DMS 273 (cell line): ENCODE measurements at regions not wholly inside any gene's neighbourhood (a gene's known extent, or its start where the extent isn't known, plus 50 kb on each side); places are given as distances from the start of the nearest gene placed in this dataset.

ENCODE experiments used
- DNase-seq: peaks from one replicate; lab custom pipeline; 2025; ENCODE audit not compliant: unreplicated experiment; lab: John Stamatoyannopoulos, UW

DNA sequence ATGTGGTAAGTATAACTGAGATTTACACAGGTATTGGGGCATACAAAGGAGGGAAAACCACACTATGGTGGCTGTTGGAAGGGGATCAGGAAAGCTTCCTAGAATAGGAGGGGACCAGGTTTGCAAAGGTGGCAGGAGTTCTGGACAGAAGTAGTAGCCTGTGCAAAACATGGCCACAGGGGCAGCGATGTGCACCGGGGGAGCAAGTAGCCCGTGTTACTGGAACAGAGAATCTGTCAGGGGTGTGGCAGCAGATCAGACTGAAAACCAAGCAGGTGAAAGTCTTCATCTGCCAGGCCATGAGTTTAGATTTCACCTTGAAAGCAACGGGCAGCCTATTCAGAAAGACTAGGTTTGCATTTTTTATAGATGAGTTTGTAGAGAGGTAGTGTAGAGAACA is 182.3 kb upstream of the LPP start:
- no peak for DNase-seq

DNA sequence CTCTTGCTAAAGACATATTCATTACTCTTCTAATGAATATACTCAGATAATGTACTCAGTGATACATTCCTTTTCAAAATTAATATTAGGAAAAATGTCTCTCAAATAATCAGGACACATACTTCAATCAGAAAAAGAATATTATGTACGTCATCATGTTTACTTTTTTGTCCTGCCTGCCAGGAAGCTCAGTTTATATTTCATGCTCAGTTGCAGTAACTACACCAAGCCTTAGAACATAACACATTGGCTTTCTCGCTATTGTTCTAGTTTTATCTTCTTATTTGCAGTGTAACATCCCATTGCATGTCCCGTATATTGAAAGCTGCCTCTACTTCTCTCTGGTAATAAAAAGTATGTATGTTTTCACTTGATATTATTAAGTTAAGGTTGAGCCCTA is 181.5 kb upstream of the LPP start:
- no peak for DNase-seq

DNA sequence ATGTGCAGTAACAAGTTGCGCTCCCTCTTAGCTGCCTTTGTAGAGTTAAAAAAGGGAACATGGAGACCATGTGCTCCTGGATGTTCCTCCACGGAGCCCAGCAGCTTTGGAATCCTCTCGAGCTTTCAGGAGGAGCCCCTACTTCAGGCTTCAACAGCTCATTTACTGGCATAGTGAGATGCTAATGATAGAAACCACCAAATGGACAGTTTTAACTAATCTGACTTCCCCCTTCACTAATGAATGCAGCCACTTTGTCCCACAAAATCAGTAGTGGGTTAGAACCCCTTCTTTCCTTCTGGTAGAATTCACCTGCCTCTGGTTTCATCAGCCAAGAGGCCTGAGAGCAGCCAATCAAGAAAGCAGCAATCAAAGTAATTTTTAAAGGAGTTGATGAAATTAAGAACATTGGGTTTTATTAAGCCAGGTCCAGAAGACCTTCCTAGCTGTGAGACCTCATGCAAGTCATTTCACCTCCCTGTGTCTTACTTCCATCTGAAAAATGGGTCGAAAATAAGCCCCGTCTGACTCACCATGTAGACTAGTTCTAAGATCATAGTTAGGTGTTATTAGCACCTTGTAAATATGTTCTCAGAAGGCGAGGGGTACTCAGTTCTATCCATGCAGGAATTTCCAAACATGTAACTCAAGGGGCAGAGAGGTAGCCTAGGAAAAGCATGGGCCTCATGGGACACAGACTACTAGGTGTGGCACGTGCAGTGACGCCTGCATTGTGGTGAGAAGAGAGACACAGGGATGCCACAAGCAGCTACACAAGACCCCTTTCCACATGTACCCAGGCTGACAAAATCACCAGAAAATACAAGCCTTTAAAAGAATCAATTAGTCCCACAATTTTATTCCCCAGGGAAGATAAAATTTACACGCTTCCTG is 179.7 kb upstream of the LPP start:
- no peak for DNase-seq

DNA sequence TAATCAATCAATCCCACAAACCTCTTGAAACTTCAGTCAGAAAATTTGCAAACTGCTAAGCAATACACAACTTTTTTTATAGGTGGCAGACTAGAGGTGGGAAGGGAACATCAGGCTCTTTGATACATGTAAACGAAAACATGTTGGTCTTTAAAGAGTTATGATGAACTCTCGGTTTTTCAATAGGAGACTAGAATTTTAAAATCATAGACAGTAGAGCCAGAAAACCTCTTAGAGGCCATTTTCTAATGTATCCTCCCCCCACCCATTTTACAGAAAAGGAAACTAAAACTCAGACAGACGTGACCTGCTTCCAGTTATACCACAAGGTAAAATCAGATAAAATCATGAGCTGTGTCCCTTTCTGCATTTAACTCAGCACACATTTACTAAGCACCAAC is 179.1 kb upstream of the LPP start:
- DNase-seq: no peak

DNA sequence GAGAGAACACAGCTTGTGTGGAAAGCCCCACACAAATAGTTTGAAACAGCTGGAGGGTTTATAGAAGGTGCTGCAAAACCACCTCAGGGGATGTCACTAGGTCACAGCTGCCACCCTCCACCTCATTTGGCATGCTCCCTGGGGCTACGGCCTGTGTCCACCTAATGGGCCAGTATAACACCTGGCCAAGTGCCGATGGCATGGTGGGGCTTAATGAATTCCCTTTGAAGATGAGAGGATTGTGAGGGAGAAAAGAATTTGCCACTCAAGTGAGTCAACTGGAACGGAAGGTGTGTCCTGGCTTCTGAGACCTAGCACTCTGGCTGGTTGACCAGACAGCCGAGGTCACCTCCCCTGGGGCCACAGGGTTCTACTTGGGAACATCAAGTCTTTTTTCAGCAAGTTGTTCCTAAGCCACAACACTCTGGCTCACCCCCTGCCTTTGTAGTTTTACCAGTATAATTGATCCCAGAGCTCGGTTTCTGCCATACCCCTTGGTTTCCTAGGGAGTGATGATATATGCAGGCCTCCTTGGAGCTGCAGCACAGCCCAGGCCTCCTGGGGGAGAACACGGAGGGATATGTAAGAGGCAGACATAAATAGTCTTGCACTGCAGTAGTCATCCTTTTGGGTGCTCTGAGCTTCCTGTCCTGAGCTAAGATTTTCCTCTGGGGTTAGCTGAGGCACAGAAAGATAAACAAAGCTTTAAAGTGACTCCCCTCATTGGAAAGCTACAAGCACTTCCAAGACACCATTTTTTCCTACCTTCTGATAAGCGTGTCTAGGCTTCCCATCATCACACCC is 178.2 kb upstream of the LPP start:
- no peak for DNase-seq

DNA sequence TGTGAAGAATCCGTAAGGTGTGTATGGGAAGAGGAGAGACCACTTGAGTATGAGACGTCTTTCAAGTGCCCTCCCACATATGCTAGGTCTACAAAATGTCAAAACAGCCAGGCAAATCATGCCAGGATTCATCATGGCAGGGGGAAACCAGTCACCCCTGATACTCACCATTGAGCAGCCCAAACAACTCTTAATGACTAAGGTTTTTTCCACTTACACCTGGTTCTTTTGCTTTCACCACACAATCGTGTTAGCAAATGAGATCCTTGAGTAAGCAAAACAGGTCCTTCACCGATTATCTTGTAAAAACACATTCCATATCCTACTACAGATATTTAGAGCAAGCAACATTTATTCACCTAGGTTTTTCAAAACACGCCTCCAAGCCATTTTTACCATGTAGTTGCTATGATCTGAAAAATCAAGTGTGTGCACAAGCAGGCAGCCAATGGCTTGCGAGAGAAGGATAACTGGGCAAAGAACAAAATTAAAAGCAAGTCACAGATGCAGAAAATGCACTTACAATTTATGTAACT is 177.5 kb upstream of the LPP start:
- DNase-seq: no peak

DNA sequence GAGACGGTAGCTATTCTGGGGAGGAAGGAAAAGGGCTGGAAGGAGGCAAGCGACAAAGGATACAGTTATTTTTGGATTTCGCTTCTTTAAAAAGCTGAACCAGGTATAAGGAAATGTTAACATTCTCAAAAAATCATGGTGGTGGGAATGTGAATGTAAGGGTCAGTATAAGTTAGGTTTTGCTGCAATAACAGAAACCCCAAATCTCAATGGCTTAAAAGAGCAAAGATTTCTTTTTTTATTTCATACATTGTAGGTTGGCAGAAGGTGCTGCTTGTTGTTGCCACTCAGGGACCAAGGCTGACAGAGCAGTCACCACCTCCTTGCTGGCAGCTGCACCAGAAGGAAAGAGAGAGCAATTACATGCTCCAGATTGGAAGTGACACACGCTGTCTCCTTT is 176.3 kb upstream of the LPP start:
- no peak for DNase-seq

DNA sequence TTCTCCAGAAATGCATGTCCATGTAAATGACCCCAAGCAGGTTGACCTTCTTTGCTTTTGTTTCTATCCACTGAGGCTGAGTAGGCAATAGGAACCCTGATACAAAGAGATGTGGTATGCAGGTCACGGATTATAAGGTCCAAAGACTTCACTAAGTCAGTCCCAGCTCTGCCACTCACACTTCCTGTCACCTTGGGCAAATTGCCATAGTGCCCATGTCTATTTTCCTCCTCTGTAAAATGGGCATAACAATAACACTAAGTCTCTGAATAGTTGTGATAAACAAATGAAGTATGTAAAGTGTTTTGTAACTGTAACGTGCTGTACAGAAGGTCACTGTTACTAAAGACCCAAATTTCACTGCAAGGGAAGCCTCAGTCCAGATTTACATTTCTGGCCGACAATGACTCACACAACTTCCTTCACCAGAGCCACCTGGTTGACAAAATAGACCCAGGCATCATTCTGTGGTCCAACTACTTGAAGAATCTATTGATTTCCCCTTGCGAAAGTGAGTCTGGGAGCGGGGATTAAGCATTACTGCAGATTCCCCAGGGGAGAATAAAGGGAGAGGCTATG is 175.4 kb upstream of the LPP start:
- DNase-seq: no peak

DNA sequence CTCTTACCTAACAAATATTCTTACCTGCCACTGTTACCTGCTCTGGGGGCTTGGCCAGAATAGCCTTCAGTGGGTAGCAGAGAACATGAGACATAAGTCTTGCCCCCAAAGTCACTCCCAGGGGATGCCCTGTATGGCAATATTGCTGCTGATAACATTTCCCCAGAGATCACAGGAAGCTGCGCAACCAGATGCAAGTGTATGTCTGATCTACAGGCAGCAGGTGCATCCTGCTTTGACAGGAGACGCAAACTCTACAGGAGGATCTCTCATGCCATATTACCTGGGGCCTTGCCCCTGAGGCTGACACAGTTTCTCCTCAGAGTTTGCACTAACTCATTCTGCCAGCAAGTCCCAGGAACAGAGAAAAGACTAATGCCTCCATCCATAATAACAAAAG is 174.4 kb upstream of the LPP start:
- no peak for DNase-seq

DNA sequence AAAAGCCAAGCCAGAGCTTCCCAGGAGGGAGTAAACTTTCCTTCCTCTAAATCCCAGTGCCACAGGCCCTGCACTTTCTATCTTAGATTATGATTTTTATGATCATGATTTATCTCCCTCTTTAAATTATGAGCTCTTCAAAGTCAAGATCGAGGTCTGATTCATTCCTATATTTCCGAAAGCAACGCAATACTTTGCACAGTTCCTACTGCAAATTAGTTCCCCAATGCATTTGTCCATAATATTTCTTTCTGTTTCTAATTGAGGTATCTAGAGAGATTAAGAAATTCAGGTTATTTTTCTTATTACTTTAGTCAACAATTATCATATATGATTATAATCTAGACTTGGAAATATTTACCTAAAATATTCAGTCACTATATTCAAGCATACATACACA is 173.1 kb upstream of the LPP start:
- no peak for DNase-seq

DNA sequence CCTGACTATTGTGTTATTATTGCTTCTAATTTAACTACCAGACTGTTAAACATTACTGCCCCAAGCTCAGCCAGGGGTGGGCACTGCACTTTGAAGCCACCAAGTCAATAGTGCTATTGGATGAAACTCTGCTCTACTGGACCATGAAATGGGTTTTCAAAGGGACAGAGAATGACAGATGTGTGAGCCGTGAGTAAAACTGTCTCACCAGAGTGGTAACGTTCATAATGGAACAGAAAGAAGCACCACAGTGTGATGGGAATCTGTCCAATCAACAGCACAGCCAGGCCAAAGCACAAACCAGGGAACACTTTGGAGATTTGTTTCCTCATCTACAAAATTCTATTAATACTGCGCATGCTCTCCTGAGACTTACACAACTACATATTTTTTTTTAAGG is 171.8 kb upstream of the LPP start:
- no peak for DNase-seq

DNA sequence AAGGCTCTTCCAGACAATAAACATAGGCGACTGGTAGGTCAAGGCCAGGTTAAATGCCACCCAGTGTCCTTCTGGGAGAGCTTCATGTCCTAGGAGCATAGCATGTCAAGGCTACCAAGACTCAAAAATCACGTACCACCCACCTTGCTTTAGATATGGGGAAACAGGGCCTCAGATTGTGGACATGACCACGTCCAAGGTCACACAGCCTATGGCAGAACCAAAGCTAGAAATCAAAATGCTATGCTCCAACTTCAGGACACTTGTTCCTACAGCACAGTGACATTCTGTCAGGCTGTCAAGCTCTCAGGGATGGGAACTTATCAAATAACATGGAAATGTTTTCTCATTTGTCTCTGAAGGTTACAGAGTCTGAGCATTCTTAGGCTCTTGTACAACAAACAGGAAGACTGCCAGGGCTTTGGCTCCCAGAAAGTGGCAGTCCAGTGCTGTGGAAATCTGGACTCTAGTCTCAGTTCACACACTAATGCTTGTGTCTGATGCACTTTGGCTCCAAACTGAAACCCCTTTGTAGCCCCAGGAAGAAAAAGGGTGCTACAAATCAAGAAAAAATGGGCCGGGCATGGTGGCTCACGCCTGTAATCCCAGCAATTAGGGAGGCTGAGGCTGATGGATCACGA is 170.4 kb upstream of the LPP start:
- DNase-seq: no peak

DNA sequence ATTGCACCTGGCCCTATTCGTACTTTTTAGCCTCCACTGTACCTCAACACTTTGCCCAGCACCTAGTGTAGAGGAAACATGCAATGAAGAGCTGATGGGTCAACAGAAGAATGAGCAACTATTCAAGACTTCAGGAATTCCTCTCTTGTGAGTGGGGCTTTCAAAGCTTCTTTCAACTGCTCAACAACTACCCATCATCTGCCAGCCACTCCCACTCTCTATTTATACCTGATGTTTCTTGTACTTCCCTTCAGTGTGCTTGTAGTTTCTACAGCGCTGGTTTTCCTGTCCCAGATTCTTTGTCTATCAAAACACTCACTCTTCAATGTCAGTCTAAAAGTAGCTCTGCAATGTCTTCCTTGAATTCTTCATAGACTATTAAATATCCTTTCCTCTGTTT is 168.3 kb upstream of the LPP start:
- DNase-seq: no peak

DNA sequence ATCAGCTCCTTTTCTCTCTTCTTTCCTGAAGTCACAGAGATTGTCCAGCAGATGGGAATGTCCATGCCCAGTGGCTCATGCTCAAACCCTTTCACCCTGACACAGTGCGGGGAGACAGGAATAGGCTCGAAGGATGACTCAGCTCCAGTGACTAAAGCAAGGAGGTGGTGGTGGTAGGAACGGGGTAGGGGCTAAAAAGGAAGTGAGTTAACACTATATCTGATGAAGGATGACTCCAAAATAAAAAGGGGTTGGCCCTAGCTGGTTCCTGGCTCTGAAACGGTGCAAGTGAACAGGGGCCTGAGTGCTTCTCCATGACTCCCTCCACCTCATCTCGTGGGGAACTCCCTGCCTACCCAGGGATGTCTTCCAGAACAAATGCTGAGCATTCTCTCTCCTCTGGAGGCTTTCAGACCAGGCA is 167.4 kb upstream of the LPP start:
- DNase-seq: no peak

DNA sequence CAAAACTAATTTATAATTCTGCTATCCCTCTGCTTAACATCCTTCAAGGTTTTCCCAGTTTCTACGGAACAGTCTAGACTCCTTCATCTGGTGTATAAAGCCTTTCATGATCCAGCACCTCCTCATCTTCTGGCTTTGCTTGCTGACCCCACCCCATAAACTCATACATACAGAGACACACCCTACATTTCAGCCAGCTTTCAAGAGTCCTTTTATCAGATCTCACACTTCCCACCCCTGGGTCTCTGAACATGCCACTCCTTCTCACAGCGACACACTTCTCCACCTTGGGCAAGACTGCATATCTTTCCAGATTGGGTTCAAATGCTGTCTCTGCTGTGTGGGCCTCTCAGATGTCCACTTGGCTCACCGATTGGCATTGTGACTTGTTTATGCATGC is 166.8 kb upstream of the LPP start:
- no peak for DNase-seq

DNA sequence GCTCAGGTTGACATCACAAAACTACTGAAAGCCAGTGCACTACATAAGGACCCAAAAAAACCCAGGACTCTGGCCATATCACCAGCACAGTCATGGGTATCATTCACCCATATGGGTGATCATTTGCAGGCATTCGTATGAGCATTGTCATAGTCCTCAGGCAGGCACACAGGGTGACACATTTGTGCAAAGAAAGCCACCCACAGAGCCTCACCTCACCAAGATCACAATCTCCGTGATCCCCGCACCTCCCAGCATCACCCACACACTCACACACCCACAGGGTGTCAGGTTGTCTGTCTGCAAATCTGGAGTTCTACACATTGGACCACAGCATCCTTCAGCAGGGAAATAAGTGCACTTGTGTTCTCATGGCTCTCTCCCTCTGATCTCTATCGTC is 166.0 kb upstream of the LPP start:
- DNase-seq: no peak

DNA sequence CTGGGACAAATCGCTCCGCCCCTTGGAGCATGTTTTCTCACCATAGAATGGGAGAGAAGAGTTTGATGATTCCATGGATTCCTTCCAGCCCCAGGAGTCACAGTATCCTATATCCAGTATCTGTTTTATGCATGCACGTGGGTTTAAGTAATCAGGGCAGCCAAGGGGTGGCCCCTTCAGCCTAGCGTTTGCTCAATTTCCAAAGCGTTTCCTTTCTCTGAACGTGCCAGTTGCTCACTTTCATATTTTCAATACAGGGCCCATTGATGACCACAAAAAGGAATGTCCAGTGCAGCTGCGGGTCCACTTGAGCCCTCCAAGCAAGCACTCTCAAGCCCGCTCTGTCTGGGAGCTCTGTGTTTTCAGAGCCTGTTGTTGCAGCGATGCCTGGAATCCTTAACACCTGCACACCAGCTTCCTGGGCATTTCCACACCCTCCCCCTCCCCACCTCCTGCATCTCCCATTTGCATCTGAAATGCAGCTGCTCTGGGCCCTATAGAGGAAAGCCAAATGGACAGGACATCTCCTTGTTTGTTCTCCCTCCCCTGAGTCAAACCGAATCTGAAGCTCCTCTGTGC is 164.3 kb upstream of the LPP start:
- no peak for DNase-seq

DNA sequence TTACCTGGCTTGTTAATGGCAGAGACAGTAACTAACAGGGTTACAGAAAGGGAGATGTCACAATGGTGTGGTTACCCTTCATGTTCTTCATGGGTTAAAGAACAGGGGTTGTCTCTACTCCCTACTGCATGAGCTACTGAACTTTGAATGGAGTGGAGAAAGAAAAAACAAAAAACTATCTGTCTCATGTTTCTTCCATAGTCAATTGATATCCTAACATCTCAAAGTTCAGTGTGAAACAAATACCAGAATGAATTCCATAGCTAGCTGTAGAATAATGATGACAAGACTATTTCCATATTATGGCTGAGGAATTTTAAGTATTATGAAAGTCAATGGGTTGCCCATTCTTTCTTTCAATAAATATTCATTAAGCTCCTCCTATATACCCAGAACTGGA is 161.3 kb upstream of the LPP start:
- no peak for DNase-seq

DNA sequence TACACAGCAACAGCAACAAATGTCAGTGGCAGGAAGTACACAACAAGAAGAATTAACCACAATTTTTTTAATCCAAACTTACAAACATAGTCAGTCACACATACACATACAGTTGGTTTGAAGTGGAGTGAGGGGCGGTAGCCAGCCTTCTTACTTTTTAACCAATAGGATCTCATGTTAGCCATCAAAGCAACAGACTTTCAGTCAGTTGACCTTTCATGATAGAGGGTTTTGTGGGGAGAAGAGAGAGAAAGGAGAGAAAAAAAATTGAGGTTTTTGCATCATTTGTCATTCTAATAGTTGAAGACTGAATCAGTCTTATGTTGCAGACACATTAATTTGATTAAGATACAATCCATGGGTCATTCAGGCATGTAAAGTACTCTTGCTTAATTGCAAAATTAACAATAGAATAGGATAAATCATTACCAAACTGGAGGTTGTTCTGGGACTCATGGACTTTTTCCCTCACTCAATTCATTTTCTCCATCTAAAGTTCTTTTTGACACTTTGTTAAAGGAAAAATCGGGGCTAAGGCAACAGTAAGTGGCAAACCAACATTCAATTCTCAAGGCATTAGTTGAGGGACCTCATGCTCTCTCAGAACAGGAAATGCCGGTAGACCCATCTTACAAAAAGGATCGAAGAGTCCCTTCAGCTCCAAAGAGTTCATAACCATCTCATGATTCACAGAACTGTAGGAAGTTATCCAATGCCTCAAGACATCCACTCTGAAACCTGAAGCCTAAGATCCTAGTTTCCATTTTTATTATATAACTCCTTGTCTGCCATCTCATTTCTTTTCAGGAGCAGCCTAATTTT is 159.5 kb upstream of the LPP start:
- no peak for DNase-seq

DNA sequence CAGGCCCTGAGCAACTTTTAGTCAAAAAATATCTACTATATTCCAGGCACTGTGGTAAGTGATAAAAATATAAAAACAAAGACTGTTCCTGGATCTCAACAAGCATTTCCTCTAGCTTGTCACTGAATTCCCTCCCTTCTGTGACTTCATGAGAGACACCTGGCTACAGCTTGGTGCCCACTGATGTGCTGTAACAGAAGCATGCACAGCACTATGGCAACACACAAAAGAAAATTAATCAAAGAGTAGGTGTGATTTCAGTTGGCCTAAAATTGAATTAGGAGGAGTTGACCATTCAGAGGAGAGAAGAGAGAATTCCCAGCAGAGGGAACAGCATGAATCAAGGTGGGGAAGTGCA is 158.9 kb upstream of the LPP start:
- DNase-seq: no peak
